Astrocyte of the cerebellum (primary cell): ENCODE measurements at regions not wholly inside any gene's neighbourhood (a gene's known extent, or its start where the extent isn't known, plus 50 kb on each side); places are given as distances from the start of the nearest gene placed in this dataset.

ENCODE experiments used
- DNase-seq: peaks from one replicate; pipeline ENCODE4 v3.0.0-alpha.2; 2011; ENCODE audit warnings: low read depth
- H3K4me3 ChIP-seq: 2 replicates; pipeline ENCODE4 v1.5.1; 2011; ENCODE audit warnings: mild to moderate bottlenecking, low read depth, low read length, moderate library complexity
- CTCF ChIP-seq: IDR thresholded peaks from 2 replicates; pipeline ENCODE4 v1.5.1; 2012; ENCODE audit warnings: low read length, low read depth, moderate library complexity, mild to moderate bottlenecking; ENCODE audit errors: missing control alignments
- in situ Hi-C: cut with HindIII; loops from 2 replicates; pipeline ENCODE4 v1.10.0; 2017; ENCODE audit warnings: low sequenced_read_pairs

- no peak for DNase-seq
- H3K4me3 ChIP-seq: no peak overlapping the region
- in situ Hi-C loops: no loop called here
- TF ChIP-seq CTCF: no peak
Measured at GRCh38 chr7:42405782-42406181, 168.8 kb upstream of the GLI3 start.

GRCh38 chr7:42403831-42404230 is 166.8 kb upstream of the GLI3 start:
- no peak overlapping the region for H3K4me3 ChIP-seq
- TF ChIP-seq CTCF: no peak
- no peak for DNase-seq
- in situ Hi-C loops: no loop called here

- TF ChIP-seq CTCF: no peak
- in situ Hi-C loops: no loop called here
- no peak overlapping the region for H3K4me3 ChIP-seq
- no peak for DNase-seq
Measured at GRCh38 chr7:42400961-42401360, 164.0 kb upstream of the GLI3 start.

GRCh38 chr7:42400211-42400772 is 163.3 kb upstream of the GLI3 start:
- in situ Hi-C loops: no loop called here

GRCh38 chr7:42395607-42396006 is 158.6 kb upstream of the GLI3 start:
- in situ Hi-C loops: no loop called here
- DNase-seq: no peak
- no peak for TF ChIP-seq CTCF
- no peak overlapping the region for H3K4me3 ChIP-seq

More at GRCh38 chr7:42400211-42400772, 163.3 kb upstream of the GLI3 start:
- no peak for TF ChIP-seq CTCF
- H3K4me3 ChIP-seq: no peak overlapping the region
- no peak for DNase-seq

- no peak for TF ChIP-seq CTCF
- H3K4me3 ChIP-seq: no peak overlapping the region
- no peak for DNase-seq
- in situ Hi-C loops: no loop called here
Measured at GRCh38 chr7:42392826-42393225, 155.8 kb upstream of the GLI3 start.

GRCh38 chr7:42389697-42390096 is 152.7 kb upstream of the GLI3 start:
- TF ChIP-seq CTCF: no peak
- no peak for DNase-seq
- in situ Hi-C loops: no loop called here
- H3K4me3 ChIP-seq: no peak overlapping the region
